ENCODE measurements at regions not wholly inside any gene's neighbourhood (a gene's known extent, or its start where the extent isn't known, plus 50 kb on each side); places are given as distances from the start of the nearest gene placed in this dataset.

GRCh38 chr2:19675856-19676460 lies 225.8 kb downstream of the TTC32 start:
- TF ChIP-seq, protein P1, sequence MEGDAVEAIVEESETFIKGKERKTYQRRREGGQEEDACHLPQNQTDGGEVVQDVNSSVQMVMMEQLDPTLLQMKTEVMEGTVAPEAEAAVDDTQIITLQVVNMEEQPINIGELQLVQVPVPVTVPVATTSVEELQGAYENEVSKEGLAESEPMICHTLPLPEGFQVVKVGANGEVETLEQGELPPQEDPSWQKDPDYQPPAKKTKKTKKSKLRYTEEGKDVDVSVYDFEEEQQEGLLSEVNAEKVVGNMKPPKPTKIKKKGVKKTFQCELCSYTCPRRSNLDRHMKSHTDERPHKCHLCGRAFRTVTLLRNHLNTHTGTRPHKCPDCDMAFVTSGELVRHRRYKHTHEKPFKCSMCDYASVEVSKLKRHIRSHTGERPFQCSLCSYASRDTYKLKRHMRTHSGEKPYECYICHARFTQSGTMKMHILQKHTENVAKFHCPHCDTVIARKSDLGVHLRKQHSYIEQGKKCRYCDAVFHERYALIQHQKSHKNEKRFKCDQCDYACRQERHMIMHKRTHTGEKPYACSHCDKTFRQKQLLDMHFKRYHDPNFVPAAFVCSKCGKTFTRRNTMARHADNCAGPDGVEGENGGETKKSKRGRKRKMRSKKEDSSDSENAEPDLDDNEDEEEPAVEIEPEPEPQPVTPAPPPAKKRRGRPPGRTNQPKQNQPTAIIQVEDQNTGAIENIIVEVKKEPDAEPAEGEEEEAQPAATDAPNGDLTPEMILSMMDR (IDR thresholded peaks at IDR 0.05): no peak
- no peak for TF ChIP-seq POLR2A (IDR thresholded peaks at IDR 0.05)

Measured in right lobe of liver (tissue), 4 donors.